GM06990 (cell line): ENCODE measurements at regions not wholly inside any gene's neighbourhood (a gene's known extent, or its start where the extent isn't known, plus 50 kb on each side); places are given as distances from the start of the nearest gene placed in this dataset.

ENCODE experiments used
- DNase-seq: peaks from one replicate; pipeline ENCODE4 v3.0.0-alpha.2; 2011; ENCODE audit not compliant: insufficient read length; ENCODE audit errors: extremely low read depth
- H3K27me3 ChIP-seq: replicated peaks from 2 replicates; pipeline ENCODE4 v1.6.0; 2011; ENCODE audit warnings: low read length; ENCODE audit not compliant: control insufficient read depth, insufficient read depth
- H3K36me3 ChIP-seq: 2 replicates; pipeline ENCODE4 v1.5.1; 2011; ENCODE audit warnings: low read length; ENCODE audit not compliant: control insufficient read depth, insufficient read depth
- H3K4me3 ChIP-seq: replicated peaks from 2 replicates; pipeline ENCODE4 v1.5.1; 2011; ENCODE audit warnings: low read depth, mild to moderate bottlenecking, control low read depth, low read length
- TF ChIP-seq, protein P1 (sequence below): IDR thresholded peaks from 2 replicates; pipeline ENCODE4 v1.5.1; 2011; ENCODE audit warnings: low read length, control low read depth, mild to moderate bottlenecking, inconsistent platforms; ENCODE audit not compliant: insufficient read depth, poor library complexity, severe bottlenecking

DNA sequence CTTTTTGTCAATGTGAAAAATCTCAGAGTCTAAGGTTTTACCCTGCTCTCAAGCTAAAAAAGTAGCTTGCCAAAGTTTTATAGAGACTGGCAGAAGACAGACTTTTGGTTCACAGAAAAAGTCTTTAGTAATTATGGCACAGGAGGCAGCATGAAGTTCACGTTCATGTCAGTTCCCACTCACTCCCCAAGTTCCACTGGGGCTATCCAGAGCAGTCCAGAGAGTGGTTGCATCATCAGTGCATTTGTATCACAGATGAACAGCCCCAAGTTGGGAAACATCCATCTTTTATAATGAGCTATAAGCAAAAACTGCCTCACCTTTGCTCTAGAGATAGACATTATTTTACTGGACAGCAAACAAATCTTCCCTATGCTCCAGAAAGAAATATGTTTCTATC, 454.1 kb upstream of the AGTR1 start:
- TF ChIP-seq, protein P1, sequence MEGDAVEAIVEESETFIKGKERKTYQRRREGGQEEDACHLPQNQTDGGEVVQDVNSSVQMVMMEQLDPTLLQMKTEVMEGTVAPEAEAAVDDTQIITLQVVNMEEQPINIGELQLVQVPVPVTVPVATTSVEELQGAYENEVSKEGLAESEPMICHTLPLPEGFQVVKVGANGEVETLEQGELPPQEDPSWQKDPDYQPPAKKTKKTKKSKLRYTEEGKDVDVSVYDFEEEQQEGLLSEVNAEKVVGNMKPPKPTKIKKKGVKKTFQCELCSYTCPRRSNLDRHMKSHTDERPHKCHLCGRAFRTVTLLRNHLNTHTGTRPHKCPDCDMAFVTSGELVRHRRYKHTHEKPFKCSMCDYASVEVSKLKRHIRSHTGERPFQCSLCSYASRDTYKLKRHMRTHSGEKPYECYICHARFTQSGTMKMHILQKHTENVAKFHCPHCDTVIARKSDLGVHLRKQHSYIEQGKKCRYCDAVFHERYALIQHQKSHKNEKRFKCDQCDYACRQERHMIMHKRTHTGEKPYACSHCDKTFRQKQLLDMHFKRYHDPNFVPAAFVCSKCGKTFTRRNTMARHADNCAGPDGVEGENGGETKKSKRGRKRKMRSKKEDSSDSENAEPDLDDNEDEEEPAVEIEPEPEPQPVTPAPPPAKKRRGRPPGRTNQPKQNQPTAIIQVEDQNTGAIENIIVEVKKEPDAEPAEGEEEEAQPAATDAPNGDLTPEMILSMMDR, result no peak
- DNase-seq, result no peak
- no peak overlapping the region for H3K4me3 ChIP-seq
- H3K27me3 ChIP-seq, result no peaks in the 10 kb centered on the region
- H3K36me3 ChIP-seq, result no peaks in the 10 kb centered on the region

DNA sequence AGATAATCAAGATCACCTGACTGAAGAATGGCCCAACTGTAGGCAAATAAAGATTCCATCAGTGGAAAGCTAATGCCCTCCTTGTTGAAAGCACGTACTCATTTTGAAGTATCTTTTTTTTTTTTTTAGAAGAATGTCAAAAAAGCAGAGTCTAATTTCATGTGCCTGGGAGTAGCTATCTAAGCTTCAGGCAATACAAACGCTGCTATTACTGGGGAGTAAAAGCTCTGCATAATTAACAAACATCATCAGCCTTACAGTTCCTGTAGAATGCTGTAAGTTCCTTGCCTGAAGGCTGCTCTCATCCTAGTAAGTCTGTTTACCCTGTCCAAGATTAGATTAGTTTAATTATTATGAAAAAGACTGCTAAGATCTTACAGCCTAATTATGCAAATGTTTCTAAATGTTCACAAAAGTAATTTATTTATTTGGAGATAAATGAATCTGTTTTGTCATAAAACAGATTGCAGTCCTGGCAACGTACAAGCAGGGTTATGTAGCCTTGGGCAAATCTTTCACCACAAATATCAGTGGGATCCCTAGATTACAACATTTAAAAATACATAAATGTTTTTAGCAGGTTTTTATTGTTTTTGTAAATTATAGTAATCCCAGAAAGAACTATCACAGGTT, 451.3 kb upstream of the AGTR1 start:
- no peak overlapping the region for H3K4me3 ChIP-seq
- H3K36me3 ChIP-seq, result no peaks in the 10 kb centered on the region
- no peaks in the 10 kb centered on the region for H3K27me3 ChIP-seq
- TF ChIP-seq, protein P1, result no peak
- no peak for DNase-seq

DNA sequence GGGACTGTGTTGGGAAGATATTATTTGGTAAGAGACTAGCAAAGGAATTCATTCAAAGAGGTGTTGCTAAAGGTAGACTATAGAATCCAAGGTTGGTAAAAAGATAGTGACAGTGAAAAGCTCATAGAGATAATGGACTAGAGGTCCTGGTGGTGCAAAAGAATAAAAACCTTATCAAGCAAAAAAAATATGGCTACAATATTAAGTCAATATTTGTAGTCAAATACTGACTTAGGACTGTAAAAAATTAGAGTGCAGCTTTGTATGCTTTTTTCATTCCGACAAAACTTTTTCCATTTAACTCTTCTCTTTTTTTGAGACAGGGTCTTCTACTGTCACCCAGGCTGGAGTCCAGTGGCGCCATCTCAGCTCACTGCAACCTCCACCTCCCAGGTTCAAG, 444.0 kb upstream of the AGTR1 start:
- Histone ChIP-seq H3K36me3 (no peaks in the 10 kb centered on the region), H3K4me3 (no peak overlapping the region), H3K27me3 (no peaks in the 10 kb centered on the region; the same call in 1 of the 2 replicates)
- DNase-seq, result no peak
- TF ChIP-seq, protein P1, result no peak

DNA sequence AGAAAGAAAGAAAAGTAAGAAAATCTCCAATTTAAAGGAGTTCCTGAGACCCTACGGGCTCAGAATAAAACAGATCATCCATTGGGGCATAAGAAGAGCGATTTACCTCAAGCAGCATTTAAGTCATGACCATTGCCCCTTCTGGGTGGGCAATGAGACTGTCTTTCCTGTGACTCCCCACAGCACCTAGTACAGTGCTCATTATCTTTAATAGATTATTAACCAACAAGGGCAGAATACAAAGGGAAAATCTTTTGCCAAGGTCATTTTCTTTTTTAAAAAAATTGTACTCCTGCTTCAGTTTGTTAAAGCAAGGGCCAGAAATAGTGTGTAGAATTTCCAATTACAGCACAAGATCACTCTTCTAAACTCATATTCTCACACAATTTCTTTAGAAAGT, 443.3 kb upstream of the AGTR1 start:
- no peak for DNase-seq
- no peak overlapping the region for H3K4me3 ChIP-seq
- H3K27me3 ChIP-seq, result no peaks in the 10 kb centered on the region; the same call in 1 of the 2 replicates
- TF ChIP-seq, protein P1, result no peak
- H3K36me3 ChIP-seq, result no peaks in the 10 kb centered on the region

DNA sequence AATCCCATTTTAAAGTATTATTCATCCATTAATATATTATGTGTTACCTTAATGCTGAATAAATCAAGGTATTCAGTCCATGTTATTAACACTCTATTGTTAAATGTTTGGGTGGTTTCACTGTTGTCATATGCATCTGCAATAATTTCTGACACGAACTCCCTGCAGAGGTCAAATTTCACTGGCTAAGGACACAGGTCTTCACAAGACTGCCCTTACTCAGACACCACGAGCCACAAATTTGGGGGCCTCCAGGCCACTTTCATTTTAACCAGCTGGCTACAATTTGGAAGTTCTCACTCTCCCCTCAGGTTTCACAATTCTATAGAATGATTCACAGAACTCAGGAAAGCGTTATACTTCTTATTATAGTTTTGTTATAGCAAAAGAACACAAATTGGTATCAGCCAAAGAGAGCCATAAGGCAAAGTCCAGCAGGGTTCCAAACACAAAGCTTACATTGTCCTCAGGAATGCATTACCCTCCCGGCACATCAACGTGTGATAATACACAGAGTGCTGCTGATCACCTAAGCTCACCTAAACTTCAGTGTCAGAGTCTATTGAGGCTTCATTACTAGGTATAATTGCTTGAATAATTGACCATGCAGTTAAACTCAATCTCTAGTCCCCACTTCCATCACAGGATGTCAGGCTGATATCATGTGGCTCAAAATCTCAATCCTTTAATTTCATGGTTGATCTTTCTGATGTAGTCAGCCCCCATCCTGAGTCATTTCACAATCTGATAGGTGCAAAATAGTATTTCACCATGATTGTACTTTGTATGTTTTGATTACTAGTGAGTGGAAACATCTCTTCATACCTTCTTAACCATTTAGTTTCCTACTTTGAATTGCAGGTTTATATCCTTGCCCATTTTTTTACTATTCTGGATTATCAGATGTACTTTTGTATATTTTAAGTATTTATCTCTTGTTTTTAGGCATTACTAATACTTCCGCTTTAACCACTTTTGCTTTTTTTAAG, 441.4 kb upstream of the AGTR1 start:
- TF ChIP-seq, protein P1, result no peak
- Histone ChIP-seq H3K36me3 (no peaks in the 10 kb centered on the region), H3K27me3 (no peaks in the 10 kb centered on the region; the same call in 1 of the 2 replicates), H3K4me3 (no peak overlapping the region)
- DNase-seq, result no peak
